Skin of body (tissue), 1 donor: ENCODE measurements at regions not wholly inside any gene's neighbourhood (a gene's known extent, or its start where the extent isn't known, plus 50 kb on each side); places are given as distances from the start of the nearest gene placed in this dataset.

Source experiments
- DNase-seq: peaks from one replicate; lab custom pipeline; 2025; lab: John Stamatoyannopoulos, UW

DNA sequence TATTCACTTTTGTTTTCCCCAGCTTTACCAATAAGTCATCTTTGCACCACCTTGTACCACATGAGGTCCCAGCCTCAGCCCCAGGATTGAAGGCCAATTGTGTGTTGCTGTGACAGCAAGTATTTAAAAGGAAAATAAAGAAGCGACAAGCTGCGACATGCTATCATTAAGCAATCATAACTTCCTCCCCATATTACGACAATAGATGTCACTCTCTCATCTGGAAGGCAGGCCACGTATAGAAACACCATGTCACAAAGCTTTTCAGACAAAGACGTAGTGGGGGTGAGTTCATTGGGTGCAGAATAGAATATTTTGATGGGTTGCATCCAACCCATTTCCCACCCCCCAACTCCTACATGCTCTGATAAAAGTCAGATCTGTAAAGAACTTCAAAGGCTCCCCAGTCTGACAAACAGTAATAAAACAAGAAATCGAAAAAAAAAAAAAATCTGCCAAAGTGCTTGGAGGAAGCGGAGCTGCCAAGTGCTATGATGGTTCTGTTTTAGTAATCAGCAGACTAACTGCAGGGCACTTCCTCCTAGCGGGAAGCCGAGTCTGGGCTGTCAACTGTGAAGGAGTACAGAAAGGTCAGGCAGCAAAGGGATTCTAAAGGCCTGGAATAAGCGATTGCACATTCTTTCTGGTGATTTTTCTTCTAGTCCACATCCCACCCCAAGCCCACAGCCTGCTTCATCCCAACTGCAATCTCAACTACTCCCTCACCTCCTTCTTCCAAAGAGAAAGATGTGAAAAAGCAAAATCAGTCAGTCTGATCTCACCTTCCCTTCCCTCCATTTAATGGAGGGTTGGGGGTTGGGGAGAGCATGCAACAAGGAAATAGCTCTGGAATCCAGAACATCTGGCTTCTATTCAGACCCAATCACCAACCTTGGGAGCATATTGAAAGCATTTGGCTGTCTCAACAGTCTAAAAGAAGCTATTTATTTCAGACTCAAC is 131.4 kb upstream of the UBASH3B start:
- DNase-seq: peak; percentile 74

DNA sequence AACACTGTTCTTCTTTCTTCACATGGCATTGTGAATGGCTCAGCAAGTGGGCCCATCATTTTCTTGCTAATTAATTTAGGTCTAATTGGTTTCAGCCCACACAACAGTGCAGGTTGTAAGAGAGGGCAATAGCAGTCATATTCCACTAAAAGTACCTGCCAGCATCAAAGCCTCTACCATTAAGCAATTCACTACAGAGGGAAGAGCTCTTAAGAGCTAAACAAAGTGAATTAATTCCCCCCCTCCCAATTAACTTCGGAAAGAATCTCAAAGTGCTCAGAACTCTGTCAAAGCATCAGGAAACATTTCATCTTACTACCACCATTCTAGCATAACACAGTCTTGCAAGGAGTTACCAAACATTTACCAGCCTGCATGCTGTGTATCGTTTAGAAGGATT is 133.9 kb upstream of the UBASH3B start:
- DNase-seq: no peak

DNA sequence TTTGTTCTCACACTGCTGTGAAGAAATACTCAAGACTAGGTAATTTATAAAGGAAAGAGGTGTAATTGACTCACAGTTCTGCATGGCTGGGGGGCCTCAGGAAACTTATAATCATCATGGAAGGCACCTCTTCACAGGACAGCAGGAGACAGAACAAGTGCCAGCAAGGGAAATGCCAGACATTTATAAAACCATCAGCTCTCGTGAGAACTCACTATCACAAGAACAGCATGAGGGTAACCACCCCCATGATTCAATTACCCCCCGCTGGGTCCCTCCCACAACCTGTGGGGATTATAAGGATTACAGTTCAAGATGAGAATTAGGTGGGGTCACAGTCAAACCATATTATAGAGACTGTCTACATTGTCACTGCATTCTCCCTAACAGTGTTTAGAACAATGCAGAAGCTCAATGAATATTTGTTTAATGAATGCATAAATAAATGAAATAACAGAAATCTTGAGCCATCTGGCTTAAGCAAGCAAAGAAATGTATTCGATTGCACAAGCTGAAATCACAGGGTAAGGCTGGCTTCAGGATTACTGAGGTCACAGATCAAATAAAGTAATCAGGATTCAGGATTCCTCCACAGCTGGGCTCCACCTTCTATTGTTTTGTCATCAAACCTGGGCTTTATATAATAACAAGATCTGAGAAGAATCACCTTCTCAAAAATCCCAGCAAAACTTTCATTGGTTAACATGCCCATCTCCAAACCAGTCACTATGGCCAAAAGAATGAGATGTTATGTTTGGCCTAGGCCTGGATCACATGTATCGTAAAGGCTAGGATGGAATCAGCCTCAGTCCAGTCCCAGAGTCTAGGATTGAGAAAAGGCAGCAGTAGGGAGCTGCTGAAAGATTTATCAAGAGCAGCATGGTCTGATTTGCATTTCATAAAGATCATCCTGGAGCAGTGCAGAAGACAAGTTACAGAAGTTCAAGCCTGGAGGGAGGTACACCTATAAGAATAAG is 137.8 kb upstream of the UBASH3B start:
- DNase-seq: peak; percentile 2

DNA sequence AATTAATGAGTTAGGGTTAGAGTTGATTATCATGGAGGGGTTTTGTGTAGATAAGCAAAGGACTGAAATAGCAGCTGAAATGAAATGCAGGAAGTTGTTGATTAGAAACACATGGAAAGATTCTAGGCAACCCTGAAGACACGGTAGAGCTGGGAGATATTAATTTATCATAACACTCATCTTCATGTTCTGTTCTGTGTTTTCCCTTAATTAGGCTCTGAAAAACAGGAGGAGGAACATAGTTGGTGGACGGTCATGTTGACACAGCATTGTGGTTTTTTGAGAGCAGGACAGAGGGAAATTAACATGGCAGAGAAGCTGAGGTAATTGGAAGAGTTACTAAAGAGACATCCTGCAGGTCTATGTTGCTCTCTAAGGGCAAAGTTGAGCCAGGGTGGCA is 138.8 kb upstream of the UBASH3B start:
- DNase-seq: peak; percentile 45

DNA sequence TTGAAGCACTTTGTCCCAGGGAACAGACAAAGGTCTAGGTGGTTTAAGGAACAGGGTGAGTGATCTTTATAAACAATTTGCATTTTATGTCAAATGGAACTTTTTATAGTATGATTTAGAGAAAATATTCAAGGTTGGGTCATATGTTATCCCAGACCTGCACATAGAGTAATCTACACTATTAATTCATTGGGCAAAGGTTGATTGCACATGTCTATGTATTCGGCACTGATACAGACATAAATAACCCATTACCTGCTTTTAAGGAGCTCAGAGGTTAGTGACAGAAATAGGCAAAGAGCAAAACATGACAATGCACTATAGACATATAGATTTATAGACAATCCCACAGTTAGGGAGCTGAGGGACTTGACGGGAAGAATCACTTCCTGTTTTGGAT is 141.5 kb upstream of the UBASH3B start:
- DNase-seq: no peak

DNA sequence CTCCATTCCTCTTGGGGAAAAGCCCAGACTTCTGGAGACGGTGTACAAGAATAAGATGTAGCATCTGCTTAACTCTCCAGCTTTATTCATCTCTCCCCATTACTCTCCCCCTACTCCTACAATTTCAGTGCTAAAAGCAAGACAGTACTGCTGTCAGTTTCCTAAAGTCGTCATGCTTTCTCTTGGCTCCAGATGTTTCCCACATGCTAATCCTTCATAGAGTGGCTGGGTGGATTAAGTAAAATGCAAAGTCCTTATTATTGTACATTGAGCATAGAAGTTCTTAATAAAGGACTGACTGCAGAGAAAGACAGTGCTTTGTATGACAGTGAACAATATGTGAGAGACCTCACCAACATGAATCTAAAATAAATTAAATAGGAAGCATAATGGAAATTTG is 142.2 kb upstream of the UBASH3B start:
- peak; percentile 87 for DNase-seq

DNA sequence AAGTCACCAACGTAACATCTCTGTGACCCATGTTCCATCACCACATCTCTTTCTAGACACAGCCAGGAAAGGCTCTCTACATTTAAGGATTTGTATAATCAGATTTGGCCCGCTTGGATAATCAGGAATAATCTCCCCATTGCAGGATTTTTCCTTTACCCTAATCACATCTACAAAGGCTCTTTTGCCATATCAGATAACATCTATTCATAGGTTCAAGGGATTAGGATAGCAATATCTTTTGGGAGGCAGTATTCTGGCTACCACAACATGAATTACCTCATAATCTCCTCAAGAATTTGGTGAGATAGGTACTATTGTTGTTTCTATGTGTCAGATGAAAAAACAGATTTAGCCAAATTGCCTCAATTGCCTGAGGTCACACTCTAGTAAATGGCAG is 142.8 kb upstream of the UBASH3B start:
- DNase-seq: no peak

DNA sequence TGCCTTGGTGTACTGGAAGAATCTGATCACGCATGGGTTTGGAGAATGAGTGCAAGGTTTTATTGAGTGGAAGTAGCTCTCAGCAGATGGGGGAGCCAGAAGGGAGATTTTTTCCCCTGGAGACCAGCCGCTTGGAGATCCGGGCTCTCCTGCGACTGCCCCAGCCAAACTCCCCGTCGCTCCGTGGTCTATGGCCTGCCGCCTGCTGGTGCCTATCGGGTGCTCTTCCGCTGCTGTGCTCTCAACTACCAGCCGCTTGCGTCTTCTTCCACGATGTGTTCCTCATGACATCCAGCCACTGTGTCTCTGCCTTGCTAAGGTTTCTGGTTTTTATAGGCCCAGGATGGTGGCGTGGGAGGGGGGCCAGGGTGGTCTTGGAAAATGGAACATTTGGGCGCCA is 145.6 kb upstream of the UBASH3B start:
- no peak for DNase-seq

DNA sequence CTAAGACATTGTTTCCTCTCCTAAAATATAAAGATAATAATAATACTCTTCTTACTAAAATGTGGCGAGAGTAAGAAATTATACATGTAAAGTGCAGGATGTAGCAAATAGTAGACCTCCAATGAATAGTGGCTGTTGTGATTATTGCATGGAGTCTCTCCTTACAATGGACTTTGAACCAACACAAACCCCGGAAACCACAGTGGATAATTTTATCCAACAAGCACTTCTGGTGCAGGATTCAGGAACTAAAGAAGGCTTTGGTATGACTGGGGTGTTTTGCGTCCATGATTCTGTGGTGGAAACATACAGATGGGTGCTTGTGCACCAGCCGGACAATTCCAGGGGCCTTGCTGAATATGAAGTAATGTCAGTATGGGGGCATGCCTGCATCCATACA is 146.4 kb upstream of the UBASH3B start:
- DNase-seq: no peak

DNA sequence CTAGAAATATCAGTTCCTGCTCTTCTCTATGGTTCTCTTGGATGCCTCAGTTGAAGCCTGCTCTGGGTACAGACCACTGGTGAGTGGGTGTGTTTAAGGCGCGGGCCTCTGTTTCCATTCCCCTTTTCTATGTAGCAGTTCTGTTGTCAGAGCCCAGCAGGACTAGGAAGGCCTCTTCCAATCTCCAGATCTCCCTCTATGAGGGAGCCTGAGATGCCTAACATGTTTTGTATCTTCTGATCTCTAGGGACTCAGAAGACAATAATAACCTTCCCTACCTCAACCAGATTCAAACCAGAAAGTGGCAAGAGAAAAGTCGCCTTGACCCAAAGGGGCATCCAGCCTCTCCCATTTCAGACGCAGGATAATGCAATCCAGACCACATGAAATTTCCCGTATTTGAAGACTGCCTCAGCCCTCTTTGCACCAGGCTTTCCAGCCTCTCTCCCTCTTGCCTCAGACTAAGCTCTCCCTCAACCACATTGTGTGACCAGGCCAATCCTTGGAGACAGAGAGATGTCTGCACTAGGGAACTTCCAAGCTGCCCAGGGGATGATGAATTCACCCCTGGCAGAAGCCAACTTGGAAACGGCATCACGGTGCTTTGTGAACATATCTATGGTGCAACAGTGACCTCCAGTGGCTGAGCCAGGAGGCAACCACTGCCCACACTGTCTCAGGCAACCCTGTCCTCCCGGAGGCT is 150.1 kb upstream of the UBASH3B start:
- DNase-seq: peak; percentile 84

DNA sequence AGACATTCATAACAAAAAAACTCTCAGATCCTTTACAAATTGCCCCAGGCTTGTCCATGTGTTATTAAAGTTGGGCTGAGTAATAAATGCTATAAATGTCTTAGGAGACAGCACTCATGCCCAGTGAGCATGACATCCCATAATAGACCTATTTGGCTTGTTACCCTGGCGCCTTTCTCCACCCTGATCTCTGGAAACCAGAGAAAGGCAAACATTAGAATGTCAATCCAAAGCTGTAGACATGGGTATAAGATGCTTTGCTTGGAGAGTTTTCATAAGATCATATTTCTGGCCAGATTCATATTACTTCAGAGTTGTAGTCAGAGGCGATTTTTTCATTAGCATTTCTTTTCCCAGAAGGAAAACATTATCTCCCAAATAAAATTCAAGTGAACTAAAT is 161.3 kb upstream of the UBASH3B start:
- peak; percentile 76 for DNase-seq

DNA sequence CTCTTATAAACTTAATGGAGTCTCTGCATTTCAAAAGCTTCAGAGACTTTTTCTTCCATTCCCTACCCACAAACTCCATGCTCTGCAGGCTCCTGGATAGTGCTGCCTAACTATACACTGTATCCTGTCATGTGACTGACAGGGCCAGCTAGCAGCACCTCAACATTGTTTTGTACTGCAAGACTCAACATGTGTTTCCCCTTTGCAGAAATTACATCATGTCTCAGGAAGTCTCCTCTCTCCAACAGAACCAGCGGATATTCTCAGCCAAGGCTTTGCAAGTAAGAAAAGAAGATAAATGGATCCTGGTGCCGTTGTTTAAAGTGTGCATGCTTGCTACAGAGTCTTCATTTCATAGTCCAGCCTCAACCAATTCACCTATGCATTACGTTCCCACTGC is 164.0 kb upstream of the UBASH3B start:
- peak; percentile 87 for DNase-seq

DNA sequence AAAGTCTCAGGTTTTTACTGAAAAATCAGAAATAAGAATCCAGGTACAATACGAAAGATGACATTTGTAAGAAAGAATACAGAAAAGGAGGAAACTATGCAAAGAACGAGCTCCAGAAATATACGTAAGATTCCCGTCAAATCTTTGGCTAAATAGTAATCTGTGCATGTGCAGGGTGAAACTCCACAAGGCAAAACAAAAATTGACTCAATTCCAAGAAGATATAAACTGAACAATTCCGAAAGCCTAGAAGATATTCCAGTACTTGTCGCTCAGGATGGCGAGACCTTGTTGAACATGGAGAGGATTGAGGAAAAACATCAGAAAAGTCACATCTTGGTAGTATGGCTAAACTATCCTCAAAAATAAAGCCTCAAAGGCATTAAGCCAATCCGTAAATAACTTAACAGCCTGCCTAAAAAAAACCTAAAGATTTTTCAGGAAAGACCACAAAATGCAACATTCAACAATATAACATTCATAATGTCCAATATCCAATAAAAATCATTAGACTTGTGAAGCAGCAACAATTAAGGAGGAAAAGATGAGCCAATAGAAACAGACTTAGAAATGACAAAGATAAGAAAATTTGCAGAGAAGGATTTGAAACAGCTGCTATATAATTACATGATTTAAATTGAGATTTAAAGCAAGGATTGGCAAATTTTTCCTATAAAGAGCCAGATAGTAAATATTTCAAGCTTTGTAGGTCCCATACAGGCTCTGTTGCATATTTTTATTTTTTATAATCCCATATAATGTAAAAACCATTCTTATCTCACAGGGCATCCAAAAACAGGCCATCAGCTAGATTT is 166.4 kb upstream of the UBASH3B start:
- no peak for DNase-seq

DNA sequence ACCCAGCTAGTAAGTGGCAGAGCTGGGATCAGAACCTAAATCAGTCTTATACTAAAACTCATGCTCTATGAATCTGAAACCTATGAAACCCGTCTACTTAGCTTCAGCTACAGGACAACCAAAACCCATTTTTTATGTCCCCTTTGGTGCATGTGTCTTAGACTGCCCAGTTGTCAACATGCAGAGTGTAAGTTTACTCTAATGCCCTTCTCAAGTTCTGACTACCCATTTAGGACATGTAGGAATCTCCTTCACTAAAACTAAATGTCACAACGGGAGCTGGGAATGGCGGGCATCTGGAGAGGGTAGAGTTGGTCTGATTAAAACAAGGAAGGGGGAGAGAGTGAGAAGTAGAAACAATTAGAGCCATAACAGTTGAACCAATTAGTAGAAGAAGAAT is 167.9 kb upstream of the UBASH3B start:
- no peak for DNase-seq

DNA sequence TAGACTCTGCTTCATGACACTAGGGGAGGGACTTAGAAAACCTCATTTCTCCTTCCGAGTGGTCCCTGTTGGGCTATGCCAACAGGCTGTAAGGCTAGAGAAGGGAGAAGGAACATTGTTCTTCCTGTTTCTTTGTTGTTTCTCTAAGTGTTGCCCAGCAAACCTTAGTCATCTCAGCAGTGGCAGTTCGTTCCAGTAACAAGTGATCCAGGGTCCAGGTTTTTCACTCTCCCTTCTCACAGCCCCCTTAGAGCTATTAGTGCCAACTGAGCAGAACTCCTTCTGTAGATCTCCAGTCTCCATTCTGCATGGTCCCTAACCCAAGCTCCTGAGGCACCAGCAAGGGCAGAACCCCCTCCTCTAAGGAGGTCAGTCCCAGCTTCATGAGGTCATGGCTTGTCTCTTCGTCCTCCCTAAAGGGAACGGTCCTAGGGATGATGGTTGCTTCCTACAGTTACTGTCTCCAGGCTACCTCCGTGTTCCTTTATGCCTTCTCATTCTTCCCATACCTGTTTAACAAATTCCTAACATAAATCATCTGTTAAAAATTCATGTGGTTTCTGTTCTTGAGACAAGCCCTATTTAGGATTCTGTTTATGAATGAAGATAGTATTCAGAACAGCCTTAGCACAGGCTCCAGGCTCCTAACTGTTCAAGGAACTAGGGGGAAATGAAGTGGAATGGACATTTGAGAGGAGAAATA is 168.6 kb upstream of the UBASH3B start:
- no peak for DNase-seq

DNA sequence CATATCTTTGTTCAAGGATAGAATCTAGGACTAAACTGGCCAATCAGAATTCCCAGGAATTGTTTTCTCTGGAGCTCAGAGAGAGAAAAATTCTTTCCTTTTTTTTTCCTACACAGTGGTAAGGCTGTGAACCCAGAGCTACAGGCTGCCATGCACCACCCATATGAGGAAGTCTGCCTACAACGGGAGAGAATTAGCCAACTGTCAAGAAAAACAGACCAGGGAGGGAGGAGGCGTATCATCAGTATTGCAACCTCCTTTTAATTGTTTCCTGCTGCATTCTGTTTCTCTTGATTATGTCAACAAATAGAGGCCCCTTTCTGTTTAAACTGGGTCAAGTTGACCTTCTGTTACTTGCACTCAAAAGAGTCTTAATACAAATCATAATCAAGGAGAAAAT is 176.5 kb upstream of the UBASH3B start:
- no peak for DNase-seq

DNA sequence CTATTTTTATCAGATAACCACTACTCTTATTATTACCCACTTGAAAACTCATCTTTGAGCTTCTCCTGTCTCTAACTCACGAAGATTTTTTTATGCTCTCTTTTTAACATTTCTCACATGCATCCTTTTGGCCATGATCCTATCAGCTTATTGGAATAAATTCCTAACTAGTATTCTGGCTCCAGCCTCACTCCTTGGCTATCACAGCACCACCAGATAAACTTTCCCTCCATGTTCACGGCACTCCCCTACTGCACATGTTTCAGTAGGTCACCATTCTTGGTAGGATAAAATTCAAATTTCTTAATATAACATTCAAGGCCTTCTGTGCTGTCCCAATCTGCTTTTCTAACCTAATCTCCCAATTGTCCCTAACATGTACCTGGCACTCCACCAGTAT is 186.6 kb upstream of the UBASH3B start:
- no peak for DNase-seq

DNA sequence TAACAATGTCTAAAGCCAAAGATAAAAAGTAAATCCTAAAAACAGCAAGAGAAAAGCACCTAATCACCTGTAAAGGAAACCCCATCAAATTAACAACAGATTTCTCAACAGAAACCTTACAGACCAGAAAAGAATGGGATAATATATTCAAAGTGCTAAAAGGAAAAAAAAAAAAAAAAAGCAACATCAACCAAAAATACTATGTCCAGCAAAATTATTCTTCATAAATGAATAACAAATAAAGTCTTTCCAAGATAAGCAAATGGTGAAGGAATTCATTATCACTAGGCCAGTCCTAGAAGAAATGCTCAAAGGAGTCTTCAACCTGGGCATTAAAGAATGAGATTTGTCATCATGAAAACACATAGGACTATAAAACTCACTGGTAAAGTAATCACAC is 192.0 kb upstream of the UBASH3B start:
- no peak for DNase-seq

DNA sequence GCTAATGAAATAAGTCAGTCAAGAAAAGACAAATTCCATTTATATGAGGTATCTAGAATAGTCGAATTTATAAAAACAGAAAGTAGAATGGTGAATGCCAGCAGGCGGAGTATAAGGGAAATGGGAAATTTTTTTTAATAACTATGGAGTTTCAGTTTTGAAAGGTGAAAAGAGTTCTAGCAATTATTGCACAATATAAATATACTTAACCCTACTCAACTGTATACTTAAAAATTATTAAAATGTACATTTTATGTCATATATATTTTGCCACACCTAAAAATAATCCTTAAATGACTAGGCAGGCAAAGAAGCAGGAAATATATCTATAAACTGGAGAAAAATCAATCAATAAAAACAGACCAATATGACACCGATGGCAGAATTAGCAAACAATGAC is 196.5 kb upstream of the UBASH3B start:
- DNase-seq: no peak

DNA sequence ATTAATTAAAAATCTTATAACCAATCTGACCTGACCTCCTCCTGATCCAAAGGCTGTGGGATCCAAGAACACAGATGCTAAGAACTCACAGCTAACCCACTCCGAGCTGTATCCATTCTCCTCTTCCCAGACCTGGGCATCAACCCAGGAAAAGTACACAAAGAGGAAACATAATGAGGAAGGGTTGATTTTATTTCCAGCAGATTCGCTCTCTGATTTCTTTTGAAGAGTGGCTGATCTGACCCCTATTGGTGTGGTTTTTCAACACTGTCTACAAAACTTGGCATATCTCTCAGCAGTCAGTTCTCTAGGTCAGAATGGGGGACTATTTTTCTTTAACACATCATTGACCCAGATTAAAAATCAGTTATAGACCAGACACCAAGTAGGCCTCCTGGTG is 201.9 kb upstream of the UBASH3B start:
- no peak for DNase-seq
